GM19351 (cell line): ENCODE measurements at regions not wholly inside any gene's neighbourhood (a gene's known extent, or its start where the extent isn't known, plus 50 kb on each side); places are given as distances from the start of the nearest gene placed in this dataset.

Experiments used
- ATAC-seq: cut with Tn5 transposase; IDR thresholded peaks from one replicate; pipeline ENCODE4 v1.9.1; 2021; ENCODE audit warnings: mild to moderate bottlenecking, moderate library complexity; ENCODE audit not compliant: unreplicated experiment

- ATAC-seq: no peak
Measured at GRCh38 chr6:137775227-137775626, 91.8 kb upstream of the TNFAIP3 start.

GRCh38 chr6:137775720-137776119 lies 91.3 kb upstream of the TNFAIP3 start:
- no peak for ATAC-seq

- no peak for ATAC-seq
Measured at GRCh38 chr6:137776256-137776655, 90.8 kb upstream of the TNFAIP3 start.

GRCh38 chr6:137776786-137777686 lies 90.0 kb upstream of the TNFAIP3 start:
- ATAC-seq: no peak

GRCh38 chr6:137777687-137778075 lies 89.4 kb upstream of the TNFAIP3 start:
- ATAC-seq: no peak

GRCh38 chr6:137779982-137780381 lies 87.1 kb upstream of the TNFAIP3 start:
- ATAC-seq: no peak

GRCh38 chr6:137780447-137781034 lies 86.5 kb upstream of the TNFAIP3 start:
- ATAC-seq: no peak

GRCh38 chr6:137781639-137782038 lies 85.4 kb upstream of the TNFAIP3 start:
- no peak for ATAC-seq

- no peak for ATAC-seq
Measured at GRCh38 chr6:137782166-137783039, 84.7 kb upstream of the TNFAIP3 start.

GRCh38 chr6:137783710-137784109 lies 83.3 kb upstream of the TNFAIP3 start:
- no peak for ATAC-seq

GRCh38 chr6:137784583-137784982 lies 82.5 kb upstream of the TNFAIP3 start:
- ATAC-seq: no peak

- no peak for ATAC-seq
Measured at GRCh38 chr6:137787016-137787415, 80.0 kb upstream of the TNFAIP3 start.

GRCh38 chr6:137788248-137788647 lies 78.8 kb upstream of the TNFAIP3 start:
- ATAC-seq: no peak

- ATAC-seq: no peak
Measured at GRCh38 chr6:137791281-137792159, 75.5 kb upstream of the TNFAIP3 start.

- ATAC-seq: peak; percentile 40
Measured at GRCh38 chr6:137792160-137793033, 74.7 kb upstream of the TNFAIP3 start.

GRCh38 chr6:137793805-137794515 lies 73.1 kb upstream of the TNFAIP3 start:
- no peak for ATAC-seq

GRCh38 chr6:137794516-137795201 lies 72.4 kb upstream of the TNFAIP3 start:
- ATAC-seq: no peak

GRCh38 chr6:137795501-137795900 lies 71.6 kb upstream of the TNFAIP3 start:
- ATAC-seq: no peak
